SK-MEL-5 (cell line): ENCODE measurements at regions not wholly inside any gene's neighbourhood (a gene's known extent, or its start where the extent isn't known, plus 50 kb on each side); places are given as distances from the start of the nearest gene placed in this dataset.
A peak's percentile ranks its signal among the peaks of the same experiment; 100 is the strongest.
"Not testable (repeated sequence)": the region's sequence is repeated elsewhere in the genome, so short reads cannot be mapped to it uniquely, and the experiment has no call there.

Experiments used
- DNase-seq: peaks from one replicate; pipeline ENCODE4 v3.0.0-alpha.2; 2016; ENCODE audit warnings: low read depth, low spot score
- in situ Hi-C: cut with HindIII; loops from 2 replicates; pipeline ENCODE4 v1.10.0; 2016; ENCODE audit warnings: low sequenced_read_pairs, high pct_unique_total_duplicates, low pct_unique_long_range_greater_than_20kb

GRCh38 chr17:43345515-43345914 lies 53.3 kb upstream of the ARL4D start:
- in situ Hi-C loops, DNase-seq: not testable (repeated sequence)

- in situ Hi-C loops, result no loop called here
- no peak for DNase-seq
Observed at GRCh38 chr17:43344685-43345084, 54.1 kb upstream of the ARL4D start.

DNA sequence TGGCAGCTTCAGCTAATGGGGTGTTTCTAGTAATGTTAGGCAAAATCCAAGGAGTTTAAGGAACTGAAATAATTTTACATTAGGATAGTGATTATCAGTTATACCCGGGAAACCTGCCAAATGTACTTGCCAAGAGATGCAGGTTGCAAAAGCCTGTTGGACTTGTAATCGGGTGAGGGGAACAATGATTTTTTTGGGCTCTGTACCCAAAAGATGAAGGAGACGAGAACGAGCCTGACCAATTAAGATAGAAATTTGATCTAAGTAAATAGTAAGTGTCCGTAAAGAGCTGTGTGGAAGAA lies 56.3 kb upstream of the ARL4D start:
- in situ Hi-C loops, result no loop called here
- DNase-seq, result no peak

- in situ Hi-C loops, result no loop called here
- no peak for DNase-seq
Observed at GRCh38 chr17:43341715-43342588, 56.8 kb upstream of the ARL4D start.

- peak; percentile 81 for DNase-seq
- in situ Hi-C loops, result no loop called here
Observed at GRCh38 chr17:43338886-43339516, 59.8 kb upstream of the ARL4D start.

- in situ Hi-C loops, result no loop called here
- DNase-seq, result no peak
Observed at GRCh38 chr17:43337684-43338428, 60.9 kb upstream of the ARL4D start.

DNA sequence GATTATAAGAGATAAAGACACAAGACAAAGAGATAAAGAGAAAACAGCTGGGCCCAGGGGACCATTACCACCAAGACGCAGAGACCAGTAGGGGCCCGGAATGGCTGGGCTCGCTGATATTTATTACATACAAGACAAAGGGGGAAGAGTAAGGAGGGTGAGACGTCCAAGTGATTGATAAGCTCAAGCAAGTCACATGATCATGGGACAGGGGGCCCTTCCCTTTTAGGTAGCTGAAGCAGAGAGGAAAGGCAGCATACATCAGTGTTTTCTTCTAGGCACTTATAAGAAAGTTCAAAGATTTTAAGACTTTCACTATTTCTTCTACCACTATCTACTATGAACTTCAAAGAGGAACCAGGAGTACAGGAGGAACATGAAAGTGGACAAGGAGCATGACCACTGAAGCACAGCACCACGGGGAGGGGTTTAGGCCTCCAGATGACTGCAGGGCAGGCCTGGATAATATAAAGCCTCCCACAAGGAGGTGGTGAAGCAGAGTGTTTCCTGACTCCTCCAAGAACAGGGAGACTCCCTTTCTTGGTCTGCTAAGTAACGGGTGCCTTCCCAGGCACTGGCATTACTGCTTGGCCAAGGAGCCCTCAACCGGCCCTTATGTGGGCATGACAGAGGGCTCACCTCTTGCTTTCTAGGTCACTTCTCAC lies 63.9 kb upstream of the ARL4D start:
- in situ Hi-C loops, result no loop called here
- DNase-seq, result no peak

- in situ Hi-C loops, result no loop called here
- no peak for DNase-seq
Observed at GRCh38 chr17:43333433-43333943, 65.3 kb upstream of the ARL4D start.

GRCh38 chr17:43332230-43332629 lies 66.6 kb upstream of the ARL4D start:
- DNase-seq, result no peak
- in situ Hi-C loops, result no loop called here

DNA sequence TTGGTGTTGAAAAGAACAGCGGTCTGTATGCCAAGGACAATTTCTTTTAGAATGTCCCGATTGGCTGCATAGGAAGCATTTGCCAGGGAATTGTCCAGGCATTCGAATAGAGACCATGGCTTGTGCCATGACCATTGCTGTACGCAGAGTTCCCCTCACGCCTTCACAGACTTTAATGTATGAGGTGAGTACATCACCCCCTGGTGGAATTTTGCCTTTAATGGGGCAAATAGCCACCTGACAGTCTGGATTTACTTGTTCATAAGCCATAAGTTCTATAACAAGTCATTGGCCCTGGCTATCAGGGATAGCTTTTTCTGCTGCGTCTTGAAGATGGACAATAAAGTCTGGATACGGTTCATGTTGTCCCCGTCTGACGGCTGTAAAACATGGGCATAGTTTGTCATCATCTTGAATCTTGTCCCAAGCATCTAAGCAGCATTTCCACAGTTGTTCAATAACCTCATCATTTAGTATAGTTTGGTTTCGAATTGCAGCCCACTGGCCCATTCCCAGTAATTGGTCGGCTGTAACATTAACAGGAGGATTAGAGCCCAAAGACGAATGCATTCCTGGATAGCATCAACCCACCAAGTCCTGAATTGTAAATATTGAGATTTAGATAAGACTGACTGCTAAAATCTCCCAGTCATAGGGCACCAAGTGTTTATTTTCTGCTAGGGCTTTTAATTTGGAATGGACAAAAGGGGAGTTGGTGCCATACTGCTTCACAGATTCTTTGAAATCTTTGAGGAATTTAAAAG lies 67.7 kb upstream of the ARL4D start:
- in situ Hi-C loops, result no loop called here
- peak; percentile 37 for DNase-seq

- no peak for DNase-seq
- in situ Hi-C loops, result no loop called here
Observed at GRCh38 chr17:43329183-43329582, 69.6 kb upstream of the ARL4D start.

DNA sequence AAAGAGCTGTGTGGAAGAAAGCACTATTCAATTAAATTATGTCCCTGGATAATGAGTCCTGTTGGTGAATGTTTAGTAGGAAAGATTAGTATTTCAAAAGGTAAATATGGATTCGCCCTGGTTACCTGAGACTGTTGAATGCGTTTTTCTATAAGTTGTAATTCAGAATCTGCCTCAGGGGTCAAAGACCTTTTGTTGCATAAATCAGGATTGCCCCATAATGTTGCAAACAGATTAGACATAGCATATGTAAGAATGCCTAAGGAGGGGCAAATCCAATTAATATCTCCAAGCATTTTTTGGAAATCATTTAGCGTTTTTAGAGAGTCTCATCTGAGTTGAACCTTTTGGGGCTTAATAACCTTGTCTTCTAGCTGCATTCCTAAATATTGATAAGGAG lies 70.1 kb upstream of the ARL4D start:
- DNase-seq, result no peak
- in situ Hi-C loops, result no loop called here

DNA sequence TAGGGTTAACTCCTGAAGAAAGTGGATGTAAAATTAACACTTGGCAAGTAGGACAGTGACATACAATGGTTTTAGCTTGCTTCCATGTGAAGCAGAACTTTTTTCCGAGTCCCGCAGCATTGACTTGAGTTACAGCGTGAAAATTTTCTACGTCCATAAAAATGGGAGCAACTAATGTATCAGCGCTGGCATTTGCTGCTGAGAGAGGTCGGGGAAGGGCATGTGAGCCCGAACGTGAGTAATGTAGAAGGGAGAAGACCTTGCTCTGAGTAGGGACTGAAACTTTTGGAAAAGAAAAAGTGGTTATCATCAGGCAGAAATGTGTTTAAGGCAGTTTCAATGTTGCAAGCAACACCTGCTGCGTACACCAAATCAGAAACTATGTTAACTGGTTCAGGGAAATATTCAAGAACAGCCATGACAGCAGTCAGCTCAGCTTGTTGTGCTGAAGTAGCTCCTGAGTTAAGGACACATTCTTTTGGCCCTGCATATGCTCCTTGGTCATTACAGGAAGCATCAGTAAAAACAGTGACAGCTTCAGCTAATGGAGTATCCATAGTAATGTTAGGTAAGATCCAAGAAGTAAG lies 70.9 kb upstream of the ARL4D start:
- no peak for DNase-seq
- in situ Hi-C loops, result no loop called here

- in situ Hi-C loops, result no loop called here
- no peak for DNase-seq
Observed at GRCh38 chr17:43327421-43327820, 71.4 kb upstream of the ARL4D start.

DNA sequence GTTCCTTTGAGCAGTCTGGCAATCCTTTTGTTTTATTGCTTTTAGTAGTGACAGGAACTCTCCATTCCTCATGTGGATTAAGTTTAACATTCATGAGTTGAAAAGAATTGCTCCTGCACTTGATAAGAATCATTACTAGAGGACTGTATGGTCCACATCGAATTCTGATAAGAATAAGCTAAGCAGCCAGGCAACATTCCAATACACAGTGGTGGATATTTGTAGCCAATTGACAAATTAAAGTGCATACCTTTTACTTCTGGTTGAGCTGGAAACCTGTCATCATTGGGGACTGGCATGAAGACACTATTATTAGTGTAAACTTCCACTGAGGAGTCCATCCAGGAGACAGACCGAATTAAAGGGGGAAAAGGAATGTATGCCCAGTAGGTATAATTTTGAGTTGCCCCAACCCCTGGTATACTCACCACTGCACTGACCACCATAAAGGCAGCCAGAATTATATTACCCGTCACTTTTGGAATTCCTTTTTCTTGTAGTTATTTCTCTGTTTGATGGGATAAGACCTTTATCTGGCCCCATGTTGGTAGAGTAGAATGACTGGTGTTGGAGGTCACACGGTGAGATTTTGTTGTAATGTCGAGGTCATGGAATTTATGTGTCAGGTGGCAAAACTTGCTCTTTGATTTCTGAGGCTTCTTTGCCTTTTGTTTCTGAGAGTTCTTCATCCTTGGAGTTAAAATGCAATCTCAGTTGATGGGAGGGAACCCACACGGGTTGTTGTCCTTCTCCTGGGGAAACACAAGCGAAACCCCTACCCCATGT lies 72.1 kb upstream of the ARL4D start:
- in situ Hi-C loops, result no loop called here
- no peak for DNase-seq

GRCh38 chr17:43324205-43324893 lies 74.4 kb upstream of the ARL4D start:
- in situ Hi-C loops, result no loop called here
- peak; percentile 67 for DNase-seq
